ENCODE measurements at regions not wholly inside any gene's neighbourhood (a gene's known extent, or its start where the extent isn't known, plus 50 kb on each side); places are given as distances from the start of the nearest gene placed in this dataset.

DNA sequence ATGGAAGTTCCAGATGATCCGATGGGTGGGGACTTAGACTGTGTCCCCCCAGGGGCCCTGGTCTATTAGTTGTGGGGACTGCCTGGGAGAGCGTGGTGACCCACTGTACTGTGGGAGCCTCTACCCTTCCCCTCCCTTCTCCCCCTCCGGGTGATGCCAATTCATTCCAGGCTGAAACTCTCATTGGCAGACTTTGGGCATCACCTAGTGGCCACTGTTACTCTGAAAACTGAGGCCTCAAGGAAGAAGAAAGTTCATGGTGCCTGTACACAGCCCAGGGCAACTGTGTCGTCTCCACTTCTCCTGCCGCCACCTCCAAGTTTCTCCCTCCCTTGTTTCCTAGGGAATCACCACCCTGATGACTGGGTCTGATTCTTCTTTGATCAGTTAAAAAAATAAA, 173.6 kb upstream of the ALG10B start:
- no peak for TF ChIP-seq POLR2A (IDR thresholded peaks at IDR 0.05; ENCODE audit: low read depth, low read length)
- no peak for TF ChIP-seq POLR2AphosphoS5 (IDR thresholded peaks at IDR 0.05; ENCODE audit: low read depth, low read length)
